ENCODE measurements at regions not wholly inside any gene's neighbourhood (a gene's known extent, or its start where the extent isn't known, plus 50 kb on each side); places are given as distances from the start of the nearest gene placed in this dataset.

DNA sequence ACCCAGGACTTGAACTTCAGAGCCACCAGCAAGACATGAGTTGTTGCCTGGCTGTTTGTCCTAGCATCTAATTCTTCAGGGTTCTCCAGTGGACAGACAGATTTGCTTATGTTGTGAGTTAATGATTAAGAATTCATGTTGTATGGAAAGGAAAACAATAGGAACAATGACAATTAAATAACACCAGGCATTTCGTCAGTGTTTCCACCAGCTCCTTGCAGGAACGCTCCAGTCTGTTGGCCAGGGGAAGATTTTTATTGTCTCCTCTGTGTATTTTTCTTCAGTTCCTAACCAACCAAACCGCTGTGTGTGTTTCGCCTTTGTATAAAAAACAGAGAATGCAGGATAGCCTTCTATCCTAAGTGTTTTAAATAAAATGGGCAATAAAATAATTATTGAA, 64.4 kb upstream of the PTGFR start:
- Histone ChIP-seq H3K27me3 (replicated peaks in 1 of 7) (no peaks in the 10 kb centered on the region), H3K4me1 (no peaks in the 10 kb centered on the region), H3K36me3 (no peaks in the 10 kb centered on the region), H3K27ac (no peak overlapping the region), H3K9me3 (no peaks in the 10 kb centered on the region), H3K4me3 (no peak overlapping the region)
- intact Hi-C loops (cut with DNase I; ENCODE audit: low total_unique reads), result no loop called here
- TF ChIP-seq POLR2A (IDR thresholded peaks at IDR 0.05), result no peak
- TF ChIP-seq, protein P1, sequence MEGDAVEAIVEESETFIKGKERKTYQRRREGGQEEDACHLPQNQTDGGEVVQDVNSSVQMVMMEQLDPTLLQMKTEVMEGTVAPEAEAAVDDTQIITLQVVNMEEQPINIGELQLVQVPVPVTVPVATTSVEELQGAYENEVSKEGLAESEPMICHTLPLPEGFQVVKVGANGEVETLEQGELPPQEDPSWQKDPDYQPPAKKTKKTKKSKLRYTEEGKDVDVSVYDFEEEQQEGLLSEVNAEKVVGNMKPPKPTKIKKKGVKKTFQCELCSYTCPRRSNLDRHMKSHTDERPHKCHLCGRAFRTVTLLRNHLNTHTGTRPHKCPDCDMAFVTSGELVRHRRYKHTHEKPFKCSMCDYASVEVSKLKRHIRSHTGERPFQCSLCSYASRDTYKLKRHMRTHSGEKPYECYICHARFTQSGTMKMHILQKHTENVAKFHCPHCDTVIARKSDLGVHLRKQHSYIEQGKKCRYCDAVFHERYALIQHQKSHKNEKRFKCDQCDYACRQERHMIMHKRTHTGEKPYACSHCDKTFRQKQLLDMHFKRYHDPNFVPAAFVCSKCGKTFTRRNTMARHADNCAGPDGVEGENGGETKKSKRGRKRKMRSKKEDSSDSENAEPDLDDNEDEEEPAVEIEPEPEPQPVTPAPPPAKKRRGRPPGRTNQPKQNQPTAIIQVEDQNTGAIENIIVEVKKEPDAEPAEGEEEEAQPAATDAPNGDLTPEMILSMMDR (IDR thresholded peaks at IDR 0.05 in 8 of 11, conservative IDR thresholded peaks at IDR 0.05 in 3 of 11), result no peak
- TF ChIP-seq POLR2AphosphoS5 (IDR thresholded peaks at IDR 0.05), result no peak
- no peak for DNase-seq
- WGBS, 5 donors, result 72 to 79% (median 75%) methylated on average over 4 of the region's 4 CpGs

DNA sequence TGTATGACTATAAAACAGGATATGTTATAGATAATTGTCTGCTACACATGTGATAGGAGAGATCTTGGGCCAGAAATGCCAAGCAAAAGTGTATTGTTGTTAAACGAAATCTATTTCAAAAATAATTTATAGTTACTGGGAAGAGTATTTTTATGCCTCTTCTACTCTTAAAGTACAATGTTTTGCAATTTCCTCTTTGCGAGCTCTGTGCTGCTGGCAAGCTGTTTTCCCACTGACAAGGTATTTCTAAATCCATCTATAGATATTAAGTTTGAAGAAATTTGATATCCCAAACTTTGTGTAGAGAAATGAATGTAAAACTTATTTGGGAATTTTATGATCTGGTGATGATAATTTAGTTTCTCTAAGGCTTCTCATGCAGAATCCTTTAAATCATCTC, 63.3 kb upstream of the PTGFR start:
- intact Hi-C loops (cut with DNase I; ENCODE audit: low total_unique reads), result no loop called here
- Histone ChIP-seq H3K27me3 (replicated peaks in 1 of 7) (no peaks in the 10 kb centered on the region), H3K9me3 (no peaks in the 10 kb centered on the region), H3K27ac (no peak overlapping the region), H3K4me1 (no peaks in the 10 kb centered on the region), H3K4me3 (no peak overlapping the region), H3K36me3 (no peaks in the 10 kb centered on the region)
- TF ChIP-seq POLR2AphosphoS5 (IDR thresholded peaks at IDR 0.05), result no peak
- TF ChIP-seq, protein P1 (IDR thresholded peaks at IDR 0.05 in 8 of 11, conservative IDR thresholded peaks at IDR 0.05 in 3 of 11), result no peak
- TF ChIP-seq POLR2A (IDR thresholded peaks at IDR 0.05), result no peak
- 13 to 33% (median 23%) methylated on average over 2 of the region's 2 CpGs for WGBS, 5 donors
- DNase-seq, result no peak

DNA sequence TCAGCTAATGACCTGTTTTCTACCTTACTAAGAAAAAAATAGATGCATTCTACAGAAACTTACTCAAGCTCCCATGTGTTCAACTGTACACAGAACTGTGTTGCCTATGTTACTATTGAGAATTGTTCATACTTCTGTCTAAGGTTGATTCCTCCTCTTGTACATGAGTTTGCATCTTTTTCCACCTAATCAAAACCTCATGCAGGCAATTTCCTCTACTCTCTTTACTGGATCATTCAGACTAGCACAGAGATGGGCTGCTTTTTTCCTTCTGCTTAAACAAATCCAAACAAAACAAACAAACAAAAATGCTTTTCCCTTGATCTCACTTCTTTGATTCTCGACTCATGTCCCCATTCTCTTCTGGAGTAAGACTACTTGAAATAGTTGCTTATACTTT, 58.8 kb upstream of the PTGFR start:
- H3K4me1 ChIP-seq, result no peaks in the 10 kb centered on the region
- intact Hi-C loops (cut with DNase I; ENCODE audit: low total_unique reads), result no loop called here
- TF ChIP-seq, protein P1 (IDR thresholded peaks at IDR 0.05 in 8 of 11, conservative IDR thresholded peaks at IDR 0.05 in 3 of 11), result no peak
- TF ChIP-seq POLR2A (IDR thresholded peaks at IDR 0.05), result no peak
- TF ChIP-seq POLR2AphosphoS5 (IDR thresholded peaks at IDR 0.05), result no peak
- H3K36me3 ChIP-seq, result no peaks in the 10 kb centered on the region
- no peak for DNase-seq
- H3K9me3 ChIP-seq, result peaks cover 0 to 9% (median 4%) of the 10 kb centered on the region in 8 donors
- H3K27me3 ChIP-seq (replicated peaks in 1 of 7), result no peaks in the 10 kb centered on the region
- no peak overlapping the region for H3K4me3 ChIP-seq
- H3K27ac ChIP-seq, result no peak overlapping the region
- 70 to 80% (median 75%) methylated on average over 1 of the region's 1 CpG for WGBS, 5 donors

DNA sequence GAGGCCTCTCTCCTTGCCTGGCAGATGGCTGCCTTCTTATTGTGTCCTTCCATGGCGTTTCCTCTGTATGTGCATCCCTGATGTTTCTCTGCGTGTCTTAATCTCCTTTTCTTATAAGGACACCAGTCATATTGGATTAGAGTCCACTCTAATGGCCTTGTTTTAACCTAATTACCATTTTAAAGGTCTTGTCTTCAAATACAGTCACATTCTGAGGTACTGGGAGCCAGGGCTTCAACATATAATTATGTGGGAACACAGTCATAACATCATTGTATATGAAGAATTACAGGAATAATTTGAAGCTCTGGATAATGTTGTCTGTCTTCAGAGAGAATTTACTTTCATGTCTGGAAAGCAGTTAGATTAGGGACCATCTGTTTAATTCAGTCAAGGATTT, 56.4 kb upstream of the PTGFR start:
- intact Hi-C loops (cut with DNase I; ENCODE audit: low total_unique reads), result no loop called here
- Histone ChIP-seq H3K4me3 (no peak overlapping the region), H3K27ac (no peak overlapping the region), H3K4me1 (no peaks in the 10 kb centered on the region), H3K27me3 (replicated peaks in 1 of 7) (no peaks in the 10 kb centered on the region), H3K9me3 (peaks cover 0 to 14% (median 4%) of the 10 kb centered on the region in 8 donors), H3K36me3 (no peaks in the 10 kb centered on the region)
- TF ChIP-seq, protein P1 (IDR thresholded peaks at IDR 0.05 in 8 of 11, conservative IDR thresholded peaks at IDR 0.05 in 3 of 11), result no peak
- TF ChIP-seq POLR2AphosphoS5 (IDR thresholded peaks at IDR 0.05), result no peak
- no peak for TF ChIP-seq POLR2A (IDR thresholded peaks at IDR 0.05)
- DNase-seq, result no peak
- 83 to 91% (median 86%) methylated on average over 2 of the region's 2 CpGs for WGBS, 5 donors

Measured in spleen (tissue), 11 donors.